ENCODE measurements at regions not wholly inside any gene's neighbourhood (a gene's known extent, or its start where the extent isn't known, plus 50 kb on each side); places are given as distances from the start of the nearest gene placed in this dataset.

- no peak for DNase-seq (ENCODE audit: low read depth)
These were observed 238.4 kb downstream of the SNCA start for GRCh38 chr4:89598602-89599001.

GRCh38 chr4:89595125-89595789, 241.7 kb downstream of the SNCA start:
- DNase-seq (ENCODE audit: low read depth), result no peak

GRCh38 chr4:89590128-89590527, 246.8 kb downstream of the SNCA start:
- DNase-seq (ENCODE audit: low read depth), result no peak

GRCh38 chr4:89588421-89588820, 248.5 kb downstream of the SNCA start:
- no peak for DNase-seq (ENCODE audit: low read depth)

- no peak for DNase-seq (ENCODE audit: low read depth)
These were observed 249.6 kb downstream of the SNCA start for GRCh38 chr4:89587364-89587763.

- no peak for DNase-seq (ENCODE audit: low read depth)
These were observed 250.1 kb downstream of the SNCA start for GRCh38 chr4:89586864-89587263.

GRCh38 chr4:89586318-89586717, 250.6 kb downstream of the SNCA start:
- DNase-seq (ENCODE audit: low read depth), result no peak

GRCh38 chr4:89582756-89583505, 254.0 kb downstream of the SNCA start:
- DNase-seq (ENCODE audit: low read depth), result no peak

- no peak for DNase-seq (ENCODE audit: low read depth)
These were observed 257.2 kb downstream of the SNCA start for GRCh38 chr4:89579771-89580170.

- DNase-seq (ENCODE audit: low read depth), result no peak
These were observed 260.7 kb downstream of the SNCA start for GRCh38 chr4:89576246-89576645.

- DNase-seq (ENCODE audit: low read depth), result no peak
These were observed 261.1 kb downstream of the SNCA start for GRCh38 chr4:89575840-89576239.

- DNase-seq (ENCODE audit: low read depth), result no peak
These were observed 262.8 kb downstream of the SNCA start for GRCh38 chr4:89574176-89574575.

GRCh38 chr4:89573656-89574055, 263.3 kb downstream of the SNCA start:
- no peak for DNase-seq (ENCODE audit: low read depth)

GRCh38 chr4:89572224-89572858, 264.6 kb downstream of the SNCA start:
- DNase-seq (ENCODE audit: low read depth), result no peak

- DNase-seq (ENCODE audit: low read depth), result no peak
These were observed 263.3 kb upstream of the GPRIN3 start for GRCh38 chr4:89570931-89571330.

- DNase-seq (ENCODE audit: low read depth), result no peak
These were observed 260.3 kb upstream of the GPRIN3 start for GRCh38 chr4:89567936-89568335.

- no peak for DNase-seq (ENCODE audit: low read depth)
These were observed 255.8 kb upstream of the GPRIN3 start for GRCh38 chr4:89563431-89563830.

GRCh38 chr4:89562746-89563145, 255.1 kb upstream of the GPRIN3 start:
- no peak for DNase-seq (ENCODE audit: low read depth)

- DNase-seq (ENCODE audit: low read depth), result no peak
These were observed 253.4 kb upstream of the GPRIN3 start for GRCh38 chr4:89561048-89561447.

- DNase-seq (ENCODE audit: low read depth), result no peak
These were observed 250.5 kb upstream of the GPRIN3 start for GRCh38 chr4:89558147-89558546.

GRCh38 chr4:89556601-89557305, 249.2 kb upstream of the GPRIN3 start:
- no peak for DNase-seq (ENCODE audit: low read depth)

GRCh38 chr4:89551191-89551590, 243.6 kb upstream of the GPRIN3 start:
- no peak for DNase-seq (ENCODE audit: low read depth)

GRCh38 chr4:89549907-89550306, 242.3 kb upstream of the GPRIN3 start:
- DNase-seq (ENCODE audit: low read depth), result no peak
